IgD-negative memory B cell (primary cell): ENCODE measurements at regions not wholly inside any gene's neighbourhood (a gene's known extent, or its start where the extent isn't known, plus 50 kb on each side); places are given as distances from the start of the nearest gene placed in this dataset.
"Not testable (repeated sequence)": the region's sequence is repeated elsewhere in the genome, so short reads cannot be mapped to it uniquely, and the experiment has no call there.

ENCODE experiments used
- H3K27ac Mint-ChIP-seq, 3 donors: one replicate each; pipeline ENCODE4 v1.8.0; 2020 to 2022; ENCODE audit warnings: mild to moderate bottlenecking in 3 of 3, mixed read lengths in 3 of 3, moderate library complexity in 1 of 3
- H3K27me3 Mint-ChIP-seq: one replicate; pipeline ENCODE4 v1.8.0; 2021; ENCODE audit warnings: mixed read lengths
- H3K36me3 Mint-ChIP-seq: one replicate; pipeline ENCODE4 v1.8.0; 2020; ENCODE audit warnings: mild to moderate bottlenecking, mixed read lengths
- H3K4me1 Mint-ChIP-seq, 3 donors: one replicate each; pipeline ENCODE4 v1.8.0; 2020 to 2022; ENCODE audit warnings: mixed read lengths in 3 of 3, mild to moderate bottlenecking in 1 of 3
- H3K4me3 Mint-ChIP-seq, 4 donors: one replicate each; pipeline ENCODE4 v1.8.0; 2020 to 2022; ENCODE audit warnings: mild to moderate bottlenecking in 4 of 4, mixed read lengths in 4 of 4, moderate library complexity in 3 of 4
- H3K9me3 Mint-ChIP-seq, 3 donors: one replicate each; pipeline ENCODE4 v1.8.0; 2020 to 2021; ENCODE audit warnings: mixed read lengths in 3 of 3, mild to moderate bottlenecking in 1 of 3

DNA sequence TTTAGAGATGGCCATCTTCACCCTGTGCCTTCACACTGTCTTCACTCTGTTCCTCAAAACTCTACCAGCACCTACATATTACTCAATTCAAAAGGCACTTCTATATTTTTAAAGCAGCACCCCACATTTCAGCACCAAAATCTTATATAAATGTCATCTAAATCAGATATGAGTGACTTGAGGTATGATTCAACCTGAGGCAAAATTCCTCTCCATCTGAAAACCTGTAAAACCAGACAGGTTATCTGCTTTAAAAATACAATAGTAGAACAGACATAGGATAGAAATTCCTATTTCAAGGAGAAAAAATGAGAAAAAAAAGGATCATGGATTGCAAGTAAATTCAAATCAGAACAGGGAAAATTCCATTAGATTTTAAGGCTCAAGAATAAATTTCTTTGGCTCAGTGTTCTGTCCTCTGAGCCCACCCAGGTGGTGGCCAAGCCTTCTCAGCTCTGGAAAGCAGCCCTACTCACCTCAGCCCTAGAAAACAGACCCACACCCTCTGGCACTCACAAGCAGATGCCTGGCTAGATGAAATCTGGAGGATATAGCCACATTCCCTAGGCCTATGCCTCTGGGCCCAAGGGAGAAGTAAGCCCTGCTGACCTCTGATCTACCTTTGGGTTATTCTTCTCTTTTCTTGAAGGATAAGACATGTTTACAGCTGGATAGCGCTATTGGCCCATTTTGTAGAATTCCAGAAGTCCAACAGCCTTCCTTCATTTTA, 211.1 kb upstream of the XIST start:
- Mint-ChIP-seq H3K27ac (peak overlapping the region in 1 of 3 donors; percentile 19), H3K9me3 (peaks cover 0 to 5% (median 3%) of the 10 kb centered on the region in 3 donors), H3K36me3 (no peaks in the 10 kb centered on the region), H3K4me1 (no peaks in the 10 kb centered on the region), H3K27me3 (no peaks in the 10 kb centered on the region), H3K4me3 (no peak overlapping the region)

GRCh38 chrX:74061879-74062278, 209.4 kb upstream of the XIST start:
- H3K27me3 Mint-ChIP-seq = no peaks in the 10 kb centered on the region
- no peak overlapping the region for H3K4me3 Mint-ChIP-seq
- H3K4me1 Mint-ChIP-seq = no peaks in the 10 kb centered on the region
- no peaks in the 10 kb centered on the region for H3K9me3 Mint-ChIP-seq
- no peak overlapping the region for H3K27ac Mint-ChIP-seq
- H3K36me3 Mint-ChIP-seq = no peaks in the 10 kb centered on the region

DNA sequence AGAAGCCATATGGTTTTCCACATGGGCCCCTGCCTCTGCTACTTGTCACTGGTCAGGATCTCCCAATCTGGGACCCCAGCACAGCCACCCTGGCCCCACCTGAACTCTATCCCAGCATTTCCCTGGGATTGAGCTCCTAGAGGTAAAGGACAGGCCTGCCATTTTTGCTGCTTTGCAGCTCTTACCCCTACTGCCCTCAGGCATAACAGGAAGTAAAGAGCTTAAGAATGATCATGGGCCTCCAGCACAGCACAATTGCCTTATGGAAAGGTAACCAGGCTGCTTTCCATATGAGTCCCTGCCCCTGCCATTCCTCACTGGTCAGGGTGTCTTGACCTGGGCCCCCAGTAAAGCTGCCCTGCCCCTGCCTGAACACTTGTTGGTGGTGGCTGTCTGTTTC, 196.6 kb upstream of the XIST start:
- Mint-ChIP-seq H3K27me3 (no peaks in the 10 kb centered on the region), H3K4me3 (no peak overlapping the region), H3K36me3 (no peaks in the 10 kb centered on the region), H3K4me1 (no peaks in the 10 kb centered on the region), H3K27ac (no peak overlapping the region), H3K9me3 (peaks cover 0 to 6% (median 0%) of the 10 kb centered on the region in 3 donors)

DNA sequence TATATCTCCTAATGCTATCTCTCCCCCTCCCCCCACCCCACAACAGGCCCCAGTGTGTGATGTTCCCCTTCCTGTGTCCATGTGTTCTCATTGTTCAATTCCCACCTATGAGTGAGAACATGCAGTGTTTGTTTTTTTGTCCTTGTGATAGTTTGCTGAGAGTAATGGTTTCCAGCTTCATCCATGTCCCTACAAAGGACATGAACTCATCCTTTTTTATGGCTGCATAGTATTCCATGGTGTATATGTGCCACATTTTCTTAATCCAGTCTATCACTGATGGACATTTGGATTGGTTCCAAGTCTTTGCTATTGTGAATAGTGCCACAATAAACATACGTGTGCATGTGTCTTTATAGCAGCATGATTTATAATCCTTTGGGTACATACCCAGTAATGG, 181.6 kb upstream of the XIST start:
- H3K27me3 Mint-ChIP-seq, H3K9me3 Mint-ChIP-seq, H3K27ac Mint-ChIP-seq, H3K36me3 Mint-ChIP-seq, H3K4me3 Mint-ChIP-seq, H3K4me1 Mint-ChIP-seq: not testable (repeated sequence)

- not testable (repeated sequence) for H3K27ac Mint-ChIP-seq, H3K4me1 Mint-ChIP-seq
These were observed 179.0 kb upstream of the XIST start for GRCh38 chrX:74031527-74031926.

GRCh38 chrX:74030766-74031165, 178.3 kb upstream of the XIST start:
- not testable (repeated sequence) for H3K27ac Mint-ChIP-seq, H3K36me3 Mint-ChIP-seq, H3K4me3 Mint-ChIP-seq, H3K27me3 Mint-ChIP-seq, H3K4me1 Mint-ChIP-seq, H3K9me3 Mint-ChIP-seq

More at GRCh38 chrX:74031527-74031926, 179.0 kb upstream of the XIST start:
- not testable (repeated sequence) for H3K27me3 Mint-ChIP-seq, H3K36me3 Mint-ChIP-seq, H3K4me3 Mint-ChIP-seq, H3K9me3 Mint-ChIP-seq

DNA sequence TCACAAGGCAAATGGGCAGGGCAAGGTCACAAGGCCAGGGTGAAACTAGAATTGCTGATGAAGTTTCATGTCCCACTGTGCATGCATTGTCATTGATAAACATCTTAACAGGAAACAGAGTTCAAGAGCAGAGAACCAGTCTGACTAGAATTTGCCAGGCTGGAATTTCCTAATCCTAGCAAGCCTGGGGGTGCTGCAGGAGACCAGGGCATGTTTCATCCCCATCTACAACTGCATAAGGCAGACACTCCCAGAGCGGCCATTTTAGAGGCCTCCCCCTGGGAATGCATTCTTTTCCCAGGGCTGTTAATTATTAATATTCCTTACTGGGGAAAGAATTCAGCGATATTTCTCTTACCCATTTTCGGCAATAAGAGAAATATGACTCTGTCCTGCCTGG, 172.6 kb upstream of the XIST start:
- not testable (repeated sequence) for H3K4me3 Mint-ChIP-seq
- H3K9me3 Mint-ChIP-seq = peaks cover 0 to 15% (median 13%) of the 10 kb centered on the region in 3 donors

GRCh38 chrX:74023203-74023602, 170.7 kb upstream of the XIST start:
- H3K27me3 Mint-ChIP-seq = no peaks in the 10 kb centered on the region
- H3K4me1 Mint-ChIP-seq = no peaks in the 10 kb centered on the region
- H3K27ac Mint-ChIP-seq = no peak overlapping the region
- no peak overlapping the region for H3K4me3 Mint-ChIP-seq
- H3K9me3 Mint-ChIP-seq = peaks cover 0 to 15% (median 13%) of the 10 kb centered on the region in 3 donors
- peaks cover 5% of the 10 kb centered on the region for H3K36me3 Mint-ChIP-seq

More for the DNA sequence above, 172.6 kb upstream of the XIST start:
- not testable (repeated sequence) for H3K36me3 Mint-ChIP-seq, H3K27ac Mint-ChIP-seq, H3K4me1 Mint-ChIP-seq, H3K27me3 Mint-ChIP-seq

DNA sequence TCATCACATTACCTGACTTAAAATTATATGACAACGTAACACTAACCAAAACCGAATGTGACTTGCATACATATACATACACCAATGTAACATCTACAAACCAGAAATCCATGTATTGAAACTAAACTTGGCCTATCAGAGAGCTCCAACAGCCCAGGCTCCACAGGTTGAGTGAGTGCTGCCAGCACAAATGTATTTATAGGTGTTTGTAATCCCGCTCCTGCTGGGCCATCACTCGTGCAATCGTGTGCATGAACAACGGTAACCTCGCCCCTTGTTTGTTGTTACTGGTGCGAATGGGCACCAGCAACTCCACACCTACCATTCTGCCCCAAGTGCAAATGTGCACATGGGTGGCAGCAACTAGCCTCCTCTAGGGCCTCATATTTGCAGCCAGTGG, 165.7 kb upstream of the XIST start:
- H3K36me3 Mint-ChIP-seq = peaks cover 5% of the 10 kb centered on the region
- H3K9me3 Mint-ChIP-seq = peaks cover 0 to 7% (median 0%) of the 10 kb centered on the region in 3 donors
- H3K27ac Mint-ChIP-seq = no peak overlapping the region
- no peak overlapping the region for H3K4me3 Mint-ChIP-seq
- H3K4me1 Mint-ChIP-seq = no peaks in the 10 kb centered on the region
- H3K27me3 Mint-ChIP-seq = no peaks in the 10 kb centered on the region

- no peaks in the 10 kb centered on the region for H3K9me3 Mint-ChIP-seq
- no peak overlapping the region for H3K27ac Mint-ChIP-seq
- no peaks in the 10 kb centered on the region for H3K4me1 Mint-ChIP-seq
- no peak overlapping the region for H3K4me3 Mint-ChIP-seq
- no peaks in the 10 kb centered on the region for H3K36me3 Mint-ChIP-seq
- H3K27me3 Mint-ChIP-seq = no peaks in the 10 kb centered on the region
These were observed 163.0 kb upstream of the XIST start for GRCh38 chrX:74015379-74016019.

GRCh38 chrX:74009041-74009440, 156.5 kb upstream of the XIST start:
- no peaks in the 10 kb centered on the region for H3K4me1 Mint-ChIP-seq

DNA sequence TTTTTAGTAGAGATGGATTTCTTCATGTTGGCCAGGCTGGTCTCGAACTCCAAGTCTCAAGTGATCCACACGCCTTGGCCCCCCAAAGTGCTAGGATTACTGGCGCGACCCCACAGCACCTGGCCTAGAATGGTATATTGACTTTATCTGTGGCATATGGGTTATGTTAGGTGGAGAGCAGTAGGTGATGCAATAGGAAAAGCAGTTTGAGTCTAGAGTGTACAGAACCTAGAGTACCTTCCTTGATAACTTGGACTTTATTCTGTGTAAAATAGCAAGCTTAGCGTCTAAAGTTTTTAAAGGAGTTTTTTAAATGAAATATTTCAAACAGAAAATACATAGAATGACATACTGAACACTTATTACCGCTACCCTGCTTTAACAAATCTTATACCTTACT, 139.5 kb upstream of the XIST start:
- Mint-ChIP-seq H3K36me3 (peaks cover 8% of the 10 kb centered on the region), H3K27me3 (no peaks in the 10 kb centered on the region), H3K9me3 (peaks cover 0 to 6% (median 0%) of the 10 kb centered on the region in 3 donors), H3K4me1 (no peaks in the 10 kb centered on the region), H3K4me3 (no peak overlapping the region), H3K27ac (no peak overlapping the region)

More at GRCh38 chrX:74009041-74009440, 156.5 kb upstream of the XIST start:
- H3K27ac Mint-ChIP-seq = no peak overlapping the region
- H3K9me3 Mint-ChIP-seq = peaks cover 0 to 1% (median 0%) of the 10 kb centered on the region in 3 donors
- no peak overlapping the region for H3K4me3 Mint-ChIP-seq
- H3K27me3 Mint-ChIP-seq = no peaks in the 10 kb centered on the region
- peaks cover 8% of the 10 kb centered on the region for H3K36me3 Mint-ChIP-seq

DNA sequence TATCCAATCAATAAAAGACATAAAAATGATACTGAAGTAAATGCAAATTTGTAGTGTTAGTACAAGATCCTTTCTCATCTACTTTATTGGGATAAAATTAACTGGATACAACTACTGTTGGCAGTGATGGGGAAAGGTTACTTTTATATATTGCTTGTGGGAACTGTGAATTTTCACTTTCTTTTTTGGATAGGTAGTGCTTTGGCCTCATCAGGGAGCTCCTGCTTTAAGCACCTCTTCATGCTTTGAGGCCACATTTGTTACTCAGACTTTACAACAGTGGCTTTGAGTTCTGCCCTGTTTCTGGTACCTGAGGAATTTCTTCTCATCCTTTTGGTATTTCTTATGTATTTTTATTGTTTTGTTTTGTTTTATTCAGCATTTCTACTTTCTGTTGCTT, 134.7 kb upstream of the XIST start:
- Mint-ChIP-seq H3K27ac (no peak overlapping the region), H3K36me3 (peaks cover 7% of the 10 kb centered on the region), H3K4me3 (no peak overlapping the region), H3K27me3 (no peaks in the 10 kb centered on the region), H3K4me1 (peaks cover 0 to 4% (median 0%) of the 10 kb centered on the region in 3 donors), H3K9me3 (peaks cover 0 to 2% (median 0%) of the 10 kb centered on the region in 3 donors)

GRCh38 chrX:73979551-73980131, 127.1 kb upstream of the XIST start:
- Mint-ChIP-seq H3K27ac (no peak overlapping the region), H3K36me3 (peaks cover 5% of the 10 kb centered on the region), H3K4me3 (no peak overlapping the region), H3K4me1 (peaks cover 18 to 33% (median 32%) of the 10 kb centered on the region in 3 donors), H3K27me3 (no peaks in the 10 kb centered on the region), H3K9me3 (peaks cover 0 to 2% (median 0%) of the 10 kb centered on the region in 3 donors)

- Mint-ChIP-seq H3K4me3 (peak overlapping the region in 1 of 4 donors; percentile 75), H3K36me3 (peaks cover 12% of the 10 kb centered on the region), H3K9me3 (no peaks in the 10 kb centered on the region), H3K4me1 (peaks cover 22 to 47% (median 45%) of the 10 kb centered on the region in 3 donors), H3K27me3 (no peaks in the 10 kb centered on the region), H3K27ac (peak overlapping the region in 2 of 3 donors; percentile 22 to 83)
These were observed 125.1 kb upstream of the XIST start for GRCh38 chrX:73977542-73978169.
